Peyer's patch (tissue), 4 donors: ENCODE measurements at regions not wholly inside any gene's neighbourhood (a gene's known extent, or its start where the extent isn't known, plus 50 kb on each side); places are given as distances from the start of the nearest gene placed in this dataset.

Experiments used
- CTCF ChIP-seq, 6 experiments: fragments of 450-650 bp in 4 of 6; fragments of 200-600 bp in 2 of 6; sonication (generic) in 1 of 6; IDR thresholded peaks; one replicate each; pipeline ENCODE4 v1.5.1; 2017 to 2019; ENCODE audit warnings: antibody characterized with exemption in 6 of 6, mild to moderate bottlenecking in 3 of 6, moderate library complexity in 1 of 6
- POLR2A ChIP-seq, 2 donors: fragments of 450-650 bp; IDR thresholded peaks; one replicate each; pipeline ENCODE4 v1.5.1; 2017; ENCODE audit warnings: antibody characterized with exemption in 2 of 2, mild to moderate bottlenecking in 2 of 2, moderate library complexity in 2 of 2

GRCh38 chr5:87113861-87114260, 153.8 kb upstream of the RASA1 start:
- TF ChIP-seq CTCF (IDR thresholded peaks at IDR 0.05) (no peak), POLR2A (IDR thresholded peaks at IDR 0.05) (no peak)
